Stimulated activated CD8-positive, alpha-beta memory T cell treated with anti-CD3 and anti-CD28 coated beads, Interleukin-7, amount 100 ng/mL, for 24 hours (primary cell): ENCODE measurements at regions not wholly inside any gene's neighbourhood (a gene's known extent, or its start where the extent isn't known, plus 50 kb on each side); places are given as distances from the start of the nearest gene placed in this dataset.
"Not testable (repeated sequence)": the region's sequence is repeated elsewhere in the genome, so short reads cannot be mapped to it uniquely, and the experiment has no call there.

Experiments used
- DNase-seq: peaks from one replicate; pipeline ENCODE4 v3.0.0-alpha.2; 2020; ENCODE audit warnings: low read depth

DNA sequence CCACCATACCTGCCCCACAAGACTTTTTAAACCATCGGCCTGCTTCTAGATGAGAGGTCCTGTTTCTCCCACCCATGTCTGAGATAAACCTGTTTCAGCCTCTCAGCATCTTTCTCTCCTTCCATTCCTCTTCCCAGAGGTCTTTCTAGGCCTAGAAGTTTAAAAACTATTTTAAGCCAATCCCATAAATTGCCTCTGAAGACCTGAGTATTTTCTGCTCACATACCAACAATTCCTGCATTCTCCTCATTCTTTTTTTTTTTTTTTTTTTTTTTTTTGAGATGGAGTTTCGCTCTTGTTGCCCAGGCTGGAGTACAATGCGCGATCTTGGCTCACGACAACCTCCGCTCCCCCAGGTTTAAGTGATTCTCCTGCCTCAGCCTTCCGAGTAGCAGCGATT, 262.9 kb upstream of the AUTS2 start:
- DNase-seq: no peak

DNA sequence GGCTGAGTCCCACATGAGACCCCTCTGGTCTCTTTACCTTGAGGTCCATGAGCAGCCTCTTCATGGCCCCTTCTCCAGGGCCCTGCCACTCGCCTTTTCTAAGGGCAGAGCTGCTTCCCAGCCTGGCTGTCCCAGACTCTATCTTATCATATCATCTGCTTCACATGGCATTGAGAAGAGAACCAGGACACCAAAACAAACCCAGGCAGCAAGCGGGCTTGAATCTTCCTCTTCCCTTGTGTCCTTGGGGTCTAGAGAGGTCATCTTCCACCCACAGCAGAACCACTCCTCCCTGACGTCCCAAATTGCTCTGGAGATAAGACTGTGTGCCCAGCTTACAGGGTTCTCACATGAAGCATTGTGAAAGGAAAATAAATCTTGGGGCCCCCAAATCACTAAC, 261.3 kb upstream of the AUTS2 start:
- no peak for DNase-seq

DNA sequence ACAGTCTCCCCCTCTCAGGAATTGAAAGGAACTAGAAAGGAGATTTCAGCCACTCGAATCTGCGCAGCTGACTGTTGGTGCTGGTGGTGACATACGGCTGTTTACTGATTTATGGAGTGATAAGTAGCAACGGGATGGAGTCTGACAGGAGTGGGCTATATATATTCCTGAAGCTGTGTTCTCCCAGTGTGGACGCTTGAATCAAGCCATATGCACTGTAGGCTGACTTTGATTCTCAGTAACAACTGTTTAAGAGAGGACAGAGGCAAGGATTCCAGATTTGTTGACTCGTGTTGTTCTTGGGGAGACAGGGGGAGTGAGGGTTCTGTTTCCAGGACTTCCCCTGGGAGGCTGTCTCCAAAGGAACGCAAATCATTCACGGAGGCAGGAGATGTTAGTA, 260.1 kb upstream of the AUTS2 start:
- no peak for DNase-seq

DNA sequence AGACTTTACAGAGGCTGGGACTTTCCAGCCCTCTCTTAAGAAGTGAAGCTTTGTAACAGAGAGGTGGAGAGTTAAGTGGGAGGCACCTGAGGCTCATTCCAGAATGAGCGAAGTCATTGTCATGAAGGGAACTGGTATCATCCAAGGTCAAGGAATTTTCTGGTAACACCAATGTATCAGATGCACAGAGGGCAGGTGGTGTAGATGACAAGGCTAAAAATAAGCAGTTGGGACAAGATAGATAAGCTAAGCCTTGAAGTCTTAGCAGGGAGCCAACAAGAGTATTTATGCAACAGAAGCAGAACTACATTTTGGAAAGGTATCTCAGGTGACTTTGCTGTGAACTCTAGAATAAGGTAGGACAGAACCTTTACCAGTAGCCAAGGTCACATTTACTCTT, 257.0 kb upstream of the AUTS2 start:
- no peak for DNase-seq

DNA sequence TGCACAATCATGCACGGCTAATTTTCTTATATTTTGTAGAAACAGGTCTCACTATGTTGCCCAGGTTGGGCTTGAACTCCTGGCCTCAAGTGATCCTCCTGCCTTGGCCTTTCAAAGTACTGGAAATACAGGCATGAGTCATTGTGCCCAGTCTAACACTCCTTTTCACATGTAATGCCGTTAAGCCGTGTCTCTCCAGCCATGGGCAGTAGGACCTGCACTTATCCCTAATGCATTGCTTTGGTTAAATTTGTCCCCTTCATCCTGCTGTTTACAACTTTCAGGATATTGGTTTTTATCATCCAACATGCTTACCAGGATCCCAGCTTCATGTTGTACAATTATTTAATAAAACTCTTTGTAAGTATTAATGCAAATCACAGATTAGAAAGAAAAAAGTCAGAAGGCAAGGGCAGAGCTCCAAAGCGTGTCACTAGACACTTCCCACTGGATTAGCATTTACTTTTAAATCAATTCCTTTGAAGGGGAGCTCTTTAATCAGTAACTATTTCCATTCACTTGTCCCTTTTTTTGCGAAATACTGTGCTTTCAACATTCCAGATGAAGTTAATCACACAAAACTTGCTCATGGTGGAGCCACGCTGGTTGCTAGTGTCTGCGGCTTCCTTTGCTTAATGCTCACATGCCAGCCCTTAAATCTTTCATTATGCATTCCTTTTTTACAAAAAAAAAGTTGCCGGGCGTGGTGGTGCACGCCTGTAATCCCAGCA, 256.0 kb upstream of the AUTS2 start:
- no peak for DNase-seq

DNA sequence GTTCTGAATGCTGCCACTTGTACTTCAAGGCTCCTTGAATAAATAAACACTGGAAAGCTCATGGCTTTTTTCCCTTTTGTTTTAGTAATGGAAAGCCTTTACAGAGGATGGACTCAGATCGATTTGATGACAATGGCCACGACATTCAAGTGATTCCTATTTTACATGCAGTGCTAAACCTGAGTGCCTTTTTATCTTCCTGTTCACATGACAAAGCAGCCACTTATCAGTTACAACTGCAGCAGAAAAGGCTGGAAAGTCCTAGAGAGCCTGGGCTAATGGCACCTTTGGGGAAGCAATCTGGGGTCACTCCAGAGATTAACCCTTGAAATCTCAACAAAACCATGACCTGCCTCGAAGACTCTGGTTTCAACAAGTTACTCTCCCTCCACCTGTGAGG, 249.0 kb upstream of the AUTS2 start:
- DNase-seq: no peak

DNA sequence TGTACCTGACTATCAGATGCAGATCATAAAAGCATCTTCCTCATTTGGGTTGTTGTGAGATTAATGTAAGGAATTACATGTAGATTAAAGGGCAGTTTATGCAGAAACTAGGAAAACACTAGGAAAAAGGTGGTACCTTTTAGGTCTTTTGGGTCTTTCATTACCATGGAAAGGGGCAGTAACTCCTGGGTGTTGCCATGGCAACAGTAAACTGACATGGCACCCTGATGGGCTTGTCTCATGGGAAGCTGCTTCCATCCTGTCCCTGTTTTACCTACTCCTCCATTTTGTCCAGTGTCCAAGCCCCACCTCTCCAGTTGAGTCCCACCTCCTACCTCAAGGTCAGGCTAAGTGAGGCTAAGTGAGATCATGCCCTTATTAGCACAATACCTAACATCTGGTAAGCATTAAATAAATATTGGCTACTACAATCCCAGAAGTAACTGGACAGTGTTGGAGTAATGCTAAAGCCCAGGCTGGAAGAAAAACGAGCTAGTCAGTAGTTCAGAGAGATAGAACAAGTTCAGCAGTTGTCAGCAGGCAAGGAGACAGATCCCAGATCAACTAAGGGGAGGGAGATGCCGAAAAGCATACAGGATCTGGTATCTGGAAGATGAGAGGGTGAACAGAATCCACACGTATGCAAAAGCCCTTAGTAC, 240.0 kb upstream of the AUTS2 start:
- DNase-seq: no peak

DNA sequence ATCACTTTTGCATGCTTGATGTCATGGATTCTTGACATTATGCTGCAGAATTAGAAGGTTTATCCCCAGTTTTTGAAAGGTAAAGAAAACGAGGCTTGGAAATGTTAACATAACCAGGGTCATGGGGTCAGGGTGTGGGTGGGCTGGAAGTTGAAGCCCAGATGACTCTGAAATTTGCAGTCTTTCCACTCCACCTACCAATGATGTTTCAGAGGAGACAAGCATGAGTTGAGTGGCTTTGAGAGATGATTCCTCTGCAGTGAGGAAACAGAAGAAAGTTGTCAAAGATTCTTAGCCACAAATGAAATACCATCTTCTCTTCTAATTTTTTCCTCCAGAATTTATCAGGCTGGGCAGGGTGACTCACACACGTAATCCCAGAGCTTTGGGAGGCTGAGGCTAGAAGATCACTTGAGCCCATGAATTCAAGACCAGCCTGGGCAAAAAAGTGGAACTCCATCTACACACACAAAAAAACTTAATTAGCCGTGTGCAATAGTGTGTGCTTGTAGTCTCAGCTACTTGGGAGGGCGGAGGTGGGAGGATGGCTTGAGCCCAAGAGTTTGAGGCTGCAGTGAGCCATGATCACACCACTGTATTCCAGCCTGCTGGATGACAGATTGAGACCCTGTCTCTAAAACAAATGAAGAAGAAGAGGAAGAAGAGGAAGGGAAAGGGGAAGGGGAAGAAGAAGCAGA, 239.1 kb upstream of the AUTS2 start:
- DNase-seq: no peak

DNA sequence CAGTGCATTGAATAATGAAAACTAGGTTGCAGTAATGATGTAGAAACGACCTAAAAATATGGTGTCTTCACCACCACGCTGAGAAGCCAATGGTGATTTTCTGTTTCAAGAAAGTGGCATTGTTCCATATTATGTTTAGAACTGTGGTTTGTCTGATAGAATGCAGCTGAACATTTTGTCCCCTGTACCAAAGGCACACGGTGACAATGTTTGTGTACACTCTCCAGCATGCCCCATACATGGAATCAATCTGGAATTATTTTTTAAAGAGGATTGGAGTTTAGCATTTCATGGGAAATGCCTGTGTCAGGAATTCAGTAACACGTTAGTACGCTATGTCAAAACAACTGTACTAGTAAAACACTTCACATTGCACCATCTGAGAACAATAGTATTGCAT, 237.4 kb upstream of the AUTS2 start:
- DNase-seq: no peak

DNA sequence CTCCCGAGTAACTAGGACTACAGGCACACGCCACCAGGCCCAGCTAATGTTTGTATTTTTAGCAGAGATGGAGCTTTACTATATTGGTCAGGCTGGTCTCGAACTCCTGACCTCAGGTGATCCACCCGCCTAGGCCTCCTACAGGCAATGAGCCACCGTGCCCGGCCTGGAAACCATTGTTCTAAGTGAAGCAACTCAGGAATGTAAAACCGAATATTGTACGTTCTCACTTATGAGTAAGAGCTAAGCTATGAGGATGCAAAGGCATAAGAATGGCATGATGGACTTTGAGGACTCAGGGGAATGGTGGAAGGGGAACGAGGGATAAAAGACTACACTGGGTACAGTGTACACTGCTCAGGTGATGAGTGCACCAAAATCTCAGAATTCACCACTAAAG, 235.1 kb upstream of the AUTS2 start:
- no peak for DNase-seq

DNA sequence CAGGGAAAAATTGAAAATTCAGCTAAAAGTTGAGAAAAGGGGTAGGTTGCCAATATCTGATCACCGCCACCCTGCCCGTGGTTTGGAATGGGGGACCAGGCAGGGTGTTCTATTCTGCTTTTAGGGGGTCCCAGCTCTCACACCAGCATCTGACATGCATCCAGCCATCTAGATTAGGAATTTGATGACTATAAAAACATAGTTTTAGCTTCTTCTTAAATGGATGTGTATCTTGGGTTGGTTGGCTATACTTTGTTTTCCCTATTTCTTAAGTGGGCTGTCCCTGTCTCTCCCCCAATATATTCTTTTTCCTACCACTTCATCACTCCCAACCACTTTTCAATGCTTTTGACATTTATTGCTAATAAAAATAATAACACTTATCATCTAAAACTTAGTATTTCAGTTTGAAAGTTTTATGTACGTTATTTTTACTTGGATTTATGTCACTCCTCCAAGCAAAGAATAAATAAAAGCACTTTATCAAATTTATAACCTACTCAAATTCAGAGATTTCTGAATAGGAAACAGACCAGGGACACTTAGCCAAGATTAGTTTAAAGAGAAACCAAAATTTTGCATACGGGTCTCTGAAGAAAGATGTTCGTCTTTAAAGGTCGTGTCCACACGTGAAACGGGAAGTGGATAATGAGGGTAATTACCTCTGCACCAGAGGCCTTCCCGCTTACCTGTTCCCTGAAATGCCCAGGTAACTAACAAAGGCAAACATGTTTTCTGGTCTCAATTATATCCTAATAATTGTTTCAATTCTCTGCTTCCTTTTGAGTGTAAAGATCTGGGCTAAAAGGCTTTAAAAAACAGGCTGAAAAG, 233.2 kb upstream of the AUTS2 start:
- no peak for DNase-seq

DNA sequence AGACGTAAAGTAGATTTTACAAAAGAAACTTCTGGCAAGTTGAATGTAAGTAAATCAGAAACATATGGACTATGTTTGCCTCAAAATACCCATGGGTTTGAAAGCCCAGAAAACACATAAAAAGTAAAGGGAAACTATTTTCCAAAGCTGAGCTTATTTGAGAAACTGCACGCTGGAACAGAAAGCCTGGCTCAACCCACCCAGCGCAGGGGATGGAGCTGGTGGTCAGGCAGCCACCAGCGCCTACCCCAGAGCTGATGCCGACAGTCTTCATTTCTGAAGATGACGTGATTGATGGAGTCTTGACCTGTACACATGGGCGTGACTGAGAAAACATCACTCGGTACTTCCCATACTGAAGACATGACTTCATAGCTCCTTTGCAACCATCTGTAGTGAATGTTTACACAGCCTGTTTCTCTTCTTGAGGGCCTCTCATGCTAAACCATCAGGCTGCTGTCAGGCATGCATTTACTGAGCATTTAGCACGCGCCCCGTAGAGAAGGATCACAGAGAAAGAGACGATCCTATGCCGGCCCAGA, 232.6 kb upstream of the AUTS2 start:
- DNase-seq: no peak

DNA sequence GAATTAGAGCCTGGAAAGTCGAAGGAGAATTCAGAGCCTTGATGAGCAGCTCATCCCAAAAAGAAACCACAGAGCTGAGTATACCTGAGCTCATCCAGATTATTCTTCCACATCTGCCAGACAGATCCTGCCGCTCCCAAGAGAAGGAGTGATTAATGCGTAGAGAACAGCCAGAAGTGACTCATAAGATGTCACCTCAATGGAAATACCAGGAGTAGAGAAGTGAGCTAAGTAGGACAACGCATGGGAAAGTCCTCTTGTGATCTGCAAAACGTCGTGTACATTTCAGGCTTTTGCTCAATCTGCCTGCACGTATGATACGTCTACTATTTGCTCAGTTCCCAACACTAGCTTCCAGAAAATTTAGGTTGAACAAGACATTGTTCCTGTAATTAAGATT, 230.5 kb upstream of the AUTS2 start:
- DNase-seq: no peak

DNA sequence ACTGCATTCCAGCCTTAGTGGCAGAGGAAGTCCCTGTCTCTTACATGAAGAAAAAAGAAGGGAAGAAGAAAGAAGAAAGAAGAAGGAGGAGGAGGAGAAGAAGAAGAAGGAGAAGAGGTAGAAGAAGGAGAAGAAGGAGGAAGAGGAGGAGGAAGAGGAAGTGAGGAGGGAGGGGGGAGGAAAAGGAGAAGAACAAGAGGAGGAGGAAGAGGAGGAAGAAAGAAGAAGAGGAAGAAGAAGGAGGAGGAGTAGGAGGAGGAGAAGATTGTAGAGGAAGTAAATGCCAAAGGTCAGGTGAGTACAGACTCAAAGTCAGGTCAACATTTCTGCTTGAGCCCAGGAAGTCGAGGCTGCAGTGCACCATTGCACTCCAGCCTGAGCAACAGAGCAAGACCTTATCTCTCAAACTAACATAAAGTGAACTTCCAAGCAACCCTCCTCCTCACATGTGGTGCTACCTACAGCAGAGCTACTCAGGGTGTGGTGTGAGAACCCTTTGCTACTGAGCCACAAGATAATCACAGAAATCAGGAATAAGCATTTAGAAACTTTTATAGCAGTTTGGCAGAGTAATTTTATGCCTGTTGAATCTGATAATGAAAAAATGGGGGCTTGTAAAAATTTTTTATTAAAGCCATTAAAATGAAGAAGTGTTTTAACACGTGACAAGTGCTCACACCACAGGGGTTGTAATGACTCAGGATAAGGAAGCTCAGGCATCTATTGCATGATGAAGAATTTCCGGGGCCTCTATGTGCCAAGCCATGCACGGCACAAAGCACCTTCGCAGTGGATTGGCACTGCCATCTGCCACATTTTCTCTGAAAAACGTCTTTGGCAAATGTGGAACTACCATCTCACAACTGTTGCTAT, 224.9 kb upstream of the AUTS2 start:
- no peak for DNase-seq

DNA sequence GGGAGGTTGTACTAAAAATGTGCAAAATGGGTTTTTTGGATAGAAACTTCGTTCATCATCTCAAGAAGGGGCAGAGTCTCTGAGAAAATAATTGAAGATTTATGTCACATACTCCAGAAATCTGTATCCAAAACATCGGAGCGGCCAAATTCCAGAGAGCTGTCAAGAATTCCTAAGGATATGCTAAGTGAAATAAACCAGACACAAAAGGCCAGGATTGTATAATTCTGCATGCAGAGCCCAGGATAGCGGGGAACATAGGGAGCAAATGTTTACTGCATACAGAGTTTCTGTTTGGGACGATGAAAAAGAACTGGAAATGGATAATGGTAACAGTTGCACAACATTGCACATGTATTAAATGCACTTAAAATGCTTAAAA, 224.2 kb upstream of the AUTS2 start:
- no peak for DNase-seq

DNA sequence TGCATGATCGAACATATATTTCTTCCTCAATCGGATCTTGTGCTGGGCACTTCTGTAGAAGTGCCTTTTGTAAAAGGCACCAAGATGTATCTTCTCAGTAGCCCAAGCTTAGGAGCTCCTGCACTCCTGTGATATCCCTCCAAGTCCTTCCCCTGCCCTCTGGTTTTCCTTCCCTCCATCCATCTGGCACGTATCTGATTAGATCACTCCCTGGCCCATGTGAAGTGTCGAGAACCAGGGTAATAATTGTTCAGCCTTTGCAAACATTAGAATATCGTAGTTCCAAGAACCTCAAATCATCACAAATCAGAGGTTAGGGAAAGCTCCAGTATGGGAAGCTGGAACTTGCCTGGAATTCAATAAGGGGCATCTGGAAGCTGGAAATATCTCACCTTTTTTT, 221.1 kb upstream of the AUTS2 start:
- no peak for DNase-seq

DNA sequence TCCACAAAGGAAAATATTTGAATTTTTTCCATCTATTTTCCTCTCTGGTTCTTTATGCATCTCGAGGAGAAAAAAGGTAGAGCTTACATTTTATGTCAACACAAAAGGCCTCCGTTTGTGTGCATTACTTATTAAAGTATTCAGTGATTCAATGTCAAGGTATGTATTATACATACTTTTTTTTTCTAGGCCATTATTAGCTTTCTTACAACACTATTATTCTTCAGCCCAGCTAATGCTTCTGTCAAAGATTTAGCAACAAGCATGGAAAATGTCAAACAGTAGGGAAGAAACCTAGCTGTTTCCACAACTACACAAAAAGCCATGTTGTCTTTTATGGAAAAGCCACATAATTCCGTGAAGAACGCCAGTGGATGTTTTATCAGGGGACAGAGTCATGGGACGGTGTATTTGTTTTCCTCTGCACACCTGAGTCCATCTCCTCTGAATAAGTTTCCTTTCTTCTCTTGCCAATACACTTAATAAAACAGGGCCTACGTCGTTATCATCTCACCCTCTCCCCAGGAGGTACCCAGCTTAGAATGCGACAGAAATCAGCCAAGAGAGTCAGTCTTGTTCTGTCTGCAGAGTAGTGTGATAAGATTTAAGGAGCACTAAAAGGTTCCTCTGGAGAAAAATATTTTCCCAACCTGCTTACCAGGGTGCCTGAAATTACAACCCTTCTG, 209.7 kb upstream of the AUTS2 start:
- DNase-seq: no peak

DNA sequence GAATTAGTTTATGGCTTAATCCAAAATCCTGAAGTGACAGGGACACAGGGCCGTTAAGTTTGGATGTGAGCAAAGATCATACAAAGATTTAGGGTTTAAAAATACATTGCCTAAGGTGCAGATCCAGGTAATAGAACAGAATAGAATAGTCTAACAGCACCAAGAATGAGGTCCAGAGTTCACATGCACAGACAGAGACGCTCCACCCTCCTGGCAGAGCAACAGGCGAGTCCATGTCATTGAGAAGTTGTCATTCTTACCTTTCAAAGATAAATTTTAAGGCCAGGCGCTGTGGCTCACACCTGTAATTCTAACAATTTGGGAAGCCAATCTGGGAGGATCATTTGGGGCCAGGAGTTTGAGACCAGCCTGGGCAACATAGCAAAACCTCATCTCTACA, 209.1 kb upstream of the AUTS2 start:
- no peak for DNase-seq

DNA sequence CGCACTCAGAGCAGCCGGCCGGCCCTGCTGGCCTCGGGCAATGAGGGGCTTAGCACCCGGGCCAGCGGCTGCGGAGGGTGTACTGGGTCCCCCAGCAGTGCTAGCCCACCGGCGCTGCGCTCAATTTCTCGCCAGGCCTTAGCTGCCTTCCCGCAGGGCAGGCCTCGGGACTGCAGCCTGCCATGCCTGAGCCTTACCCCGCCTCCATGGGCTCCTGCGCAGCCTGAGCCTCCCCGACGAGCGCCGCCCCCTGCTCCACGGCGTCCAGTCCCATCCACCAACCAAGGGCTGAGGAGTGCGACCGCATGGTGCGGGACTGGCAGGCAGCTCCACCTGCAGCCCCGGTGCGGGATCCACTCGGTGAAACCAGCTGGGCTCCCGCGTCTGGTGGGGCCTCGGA, 204.4 kb upstream of the AUTS2 start:
- DNase-seq: not testable (repeated sequence)

DNA sequence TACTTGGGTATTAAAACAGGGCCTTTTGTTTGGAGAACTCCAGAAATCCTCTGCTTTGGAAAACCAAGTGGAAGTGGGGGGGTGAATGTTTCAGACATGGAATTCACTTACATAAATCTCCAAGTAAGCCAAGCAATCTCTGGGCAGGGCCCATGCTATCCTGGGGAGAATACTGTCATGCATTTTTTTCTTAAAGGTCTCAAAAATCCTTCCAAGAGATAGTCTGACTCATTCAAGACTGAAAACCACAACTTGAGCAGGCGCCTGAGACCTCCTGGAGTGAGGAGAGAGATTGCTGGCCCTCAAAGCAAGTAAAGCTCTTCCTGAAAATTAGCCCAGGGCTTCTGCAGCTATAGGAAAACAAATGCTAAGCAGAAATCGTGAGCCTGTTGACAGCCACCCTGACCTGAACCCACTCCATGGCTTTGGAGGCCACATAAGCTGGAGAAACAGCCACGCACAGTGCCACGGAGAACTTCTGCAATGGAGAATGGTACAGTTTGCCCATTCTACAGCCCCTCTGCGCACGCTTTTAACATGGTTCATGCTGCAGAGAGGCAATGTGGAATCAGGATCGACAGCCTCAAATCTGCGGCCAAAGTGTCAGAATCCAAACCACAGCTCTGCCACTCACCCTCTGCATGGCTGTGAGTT, 203.1 kb upstream of the AUTS2 start:
- DNase-seq: no peak
